SK-N-MC (cell line): ENCODE measurements at regions not wholly inside any gene's neighbourhood (a gene's known extent, or its start where the extent isn't known, plus 50 kb on each side); places are given as distances from the start of the nearest gene placed in this dataset.

Experiments used
- EZH2 ChIP-seq: fragments of 200-600 bp; sonication (generic); IDR thresholded peaks from one replicate; pipeline ENCODE4 v1.6.1; 2017; ENCODE audit warnings: antibody characterized with exemption
- POLR2AphosphoS5 ChIP-seq: IDR thresholded peaks from 2 replicates; pipeline ENCODE4 v1.6.1; 2012; ENCODE audit warnings: mild to moderate bottlenecking, low read depth, low read length, borderline replicate concordance

DNA sequence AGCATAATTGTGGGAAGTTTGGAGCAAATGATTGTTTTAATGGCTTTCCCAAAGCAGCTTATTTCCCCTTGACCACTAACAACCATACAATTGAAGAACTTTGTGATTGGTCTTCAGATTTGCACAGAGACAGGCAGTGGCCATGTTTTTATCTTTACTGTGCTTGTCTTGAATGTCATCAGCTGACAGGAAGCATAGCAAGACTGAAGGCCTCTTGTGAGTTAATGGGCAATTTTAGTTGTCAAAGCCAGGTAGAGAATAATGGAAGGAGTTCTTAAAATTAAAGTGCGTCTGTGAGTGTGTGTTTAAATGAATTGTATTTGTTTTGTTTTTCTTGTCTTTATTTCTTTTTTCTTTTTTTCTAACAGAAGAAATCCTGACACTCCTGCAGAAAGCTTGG is 809.9 kb downstream of the TSN start:
- TF ChIP-seq POLR2AphosphoS5: no peak
- TF ChIP-seq EZH2: no peak
